Mammary epithelial cell (primary cell): ENCODE measurements at regions not wholly inside any gene's neighbourhood (a gene's known extent, or its start where the extent isn't known, plus 50 kb on each side); places are given as distances from the start of the nearest gene placed in this dataset.

ENCODE experiments used
- CTCF ChIP-seq, 2 donors: IDR thresholded peaks in 1 of 2; conservative IDR thresholded peaks in 1 of 2; 2 replicates each; pipeline ENCODE4 v1.5.1; 2011 to 2012; ENCODE audit warnings: inconsistent platforms in 2 of 2, low read length in 2 of 2, mild to moderate bottlenecking in 2 of 2, control low read depth in 1 of 2, low read depth in 1 of 2; ENCODE audit not compliant: insufficient read depth in 1 of 2; ENCODE audit errors: extremely low read depth in 1 of 2
- EZH2 ChIP-seq: IDR thresholded peaks from 2 replicates; pipeline ENCODE4 v1.6.1; 2012; ENCODE audit warnings: low read length, inconsistent platforms, borderline replicate concordance

- TF ChIP-seq CTCF (conservative IDR thresholded peaks at IDR 0.05 in 1 of 2, IDR thresholded peaks at IDR 0.05 in 1 of 2; ENCODE audit: extremely low read depth in 1 of 2, insufficient read depth in 1 of 2, low read depth in 1 of 2, low read length in 2 of 2) (no peak), EZH2 (no peak)
Observed at GRCh38 chr19:20259615-20260014, 92.6 kb downstream of the ZNF486 start.
